PC-9 (cell line): ENCODE measurements at regions not wholly inside any gene's neighbourhood (a gene's known extent, or its start where the extent isn't known, plus 50 kb on each side); places are given as distances from the start of the nearest gene placed in this dataset.

Experiments used
- CTCF ChIP-seq: fragments of 200-600 bp; sonication (generic); conservative IDR thresholded peaks from 2 replicates; pipeline ENCODE4 v1.6.1; 2017; ENCODE audit warnings: mixed run types, antibody characterized with exemption, mild to moderate bottlenecking, moderate library complexity
- EZH2 ChIP-seq: fragments of 200-600 bp; sonication (generic); IDR thresholded peaks from 2 replicates; pipeline ENCODE4 v1.8.0; 2017; ENCODE audit warnings: antibody characterized with exemption, low read depth

DNA sequence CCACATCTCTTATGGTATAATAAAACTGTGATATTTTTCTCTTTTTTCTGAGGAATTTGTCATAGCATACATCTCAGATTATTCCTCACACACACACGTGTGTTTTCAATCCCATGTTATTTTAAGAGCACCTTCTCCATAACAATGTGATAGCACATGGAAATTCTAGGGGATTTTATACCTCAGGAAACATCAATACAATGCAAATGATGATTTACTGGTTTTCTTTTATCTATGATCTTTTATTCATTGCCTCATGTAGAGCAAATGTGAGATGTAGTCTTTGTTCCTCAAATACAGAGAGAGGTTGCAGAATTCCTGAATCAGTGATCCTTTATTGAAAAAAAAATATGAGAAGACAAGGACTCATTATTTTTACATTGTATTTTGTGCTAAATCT lies 128.3 kb upstream of the ROBO1 start:
- no peak for TF ChIP-seq CTCF
- TF ChIP-seq EZH2: no peak
